Astrocyte (in vitro differentiated cells and primary cell): ENCODE measurements at regions not wholly inside any gene's neighbourhood (a gene's known extent, or its start where the extent isn't known, plus 50 kb on each side); places are given as distances from the start of the nearest gene placed in this dataset.
"Not testable (repeated sequence)": the region's sequence is repeated elsewhere in the genome, so short reads cannot be mapped to it uniquely, and the experiment has no call there.

Experiments used
- DNase-seq: peaks from one replicate; pipeline ENCODE4 v3.0.0-alpha.2; 2010; ENCODE audit warnings: low read depth
- FAIRE-seq: peaks from 2 replicates; lab custom pipeline; 2011; peaks lifted over from hg19 to GRCh38; lab: Jason Lieb, UNC
- H2AFZ ChIP-seq: 2 replicates; pipeline ENCODE4 v1.6.0; 2012; ENCODE audit warnings: low read depth, low read length, inconsistent platforms
- H3K27ac ChIP-seq: 2 replicates; pipeline ENCODE4 v1.5.1; 2011; ENCODE audit warnings: low read depth, low read length, inconsistent platforms
- H3K27me3 ChIP-seq: 2 replicates; pipeline ENCODE4 v1.6.0; 2011; ENCODE audit warnings: low read length, inconsistent platforms; ENCODE audit not compliant: insufficient read depth
- H3K36me3 ChIP-seq: 2 replicates; pipeline ENCODE4 v1.5.1; 2011; ENCODE audit warnings: low read length, inconsistent platforms; ENCODE audit not compliant: insufficient read depth
- H3K4me1 ChIP-seq: 2 replicates; pipeline ENCODE4 v1.5.1; 2011; ENCODE audit warnings: low read length, inconsistent platforms; ENCODE audit not compliant: insufficient read depth
- H3K4me2 ChIP-seq: 2 replicates; pipeline ENCODE4 v1.6.0; 2012; ENCODE audit warnings: low read length, inconsistent platforms
- H3K4me3 ChIP-seq: 2 replicates; pipeline ENCODE4 v1.5.1; 2011; ENCODE audit warnings: low read depth, mild to moderate bottlenecking, low read length, inconsistent platforms; ENCODE audit not compliant: insufficient read depth
- H3K79me2 ChIP-seq: 2 replicates; pipeline ENCODE4 v1.6.0; 2012; ENCODE audit warnings: mild to moderate bottlenecking, low read length, inconsistent platforms; ENCODE audit not compliant: insufficient read depth
- H3K9ac ChIP-seq: 2 replicates; pipeline ENCODE4 v1.6.0; 2012; ENCODE audit warnings: mild to moderate bottlenecking, low read length, inconsistent platforms
- H3K9me3 ChIP-seq: 2 replicates; pipeline ENCODE4 v1.5.1; 2012; ENCODE audit warnings: low read depth, mild to moderate bottlenecking, low read length, inconsistent platforms; ENCODE audit not compliant: insufficient read depth
- H4K20me1 ChIP-seq: 2 replicates; pipeline ENCODE4 v1.6.0; 2012; ENCODE audit warnings: low read length, inconsistent platforms; ENCODE audit not compliant: insufficient read depth
- H3K27ac Mint-ChIP-seq: one replicate; pipeline ENCODE4 v1.8.0; 2021; ENCODE audit warnings: mild to moderate bottlenecking, mixed read lengths; ENCODE audit not compliant: unreplicated experiment
- H3K27me3 Mint-ChIP-seq: one replicate; pipeline ENCODE4 v1.8.0; 2021; ENCODE audit warnings: low read depth, mixed read lengths; ENCODE audit not compliant: unreplicated experiment
- H3K36me3 Mint-ChIP-seq: one replicate; pipeline ENCODE4 v1.8.0; 2021; ENCODE audit warnings: low read depth, mixed read lengths; ENCODE audit not compliant: unreplicated experiment
- H3K4me1 Mint-ChIP-seq: one replicate; pipeline ENCODE4 v1.8.0; 2021; ENCODE audit warnings: low read depth, mixed read lengths; ENCODE audit not compliant: unreplicated experiment
- H3K4me3 Mint-ChIP-seq: one replicate; pipeline ENCODE4 v1.8.0; 2021; ENCODE audit warnings: mild to moderate bottlenecking, moderate library complexity, mixed read lengths; ENCODE audit not compliant: unreplicated experiment
- H3K9me3 Mint-ChIP-seq: one replicate; pipeline ENCODE4 v1.8.0; 2021; ENCODE audit warnings: mild to moderate bottlenecking, mixed read lengths; ENCODE audit not compliant: unreplicated experiment
- CTCF ChIP-seq: IDR thresholded peaks from 2 replicates; pipeline ENCODE4 v1.5.1; 2011; ENCODE audit warnings: low read depth, mild to moderate bottlenecking, inconsistent platforms, low read length, moderate library complexity; ENCODE audit not compliant: insufficient read depth
- EZH2 ChIP-seq: IDR thresholded peaks from 2 replicates; pipeline ENCODE4 v1.6.1; 2012; ENCODE audit warnings: mild to moderate bottlenecking, low read length, inconsistent platforms; ENCODE audit not compliant: insufficient read depth

- no peak overlapping the region for H3K4me3 ChIP-seq
- H2AFZ ChIP-seq, result no peak overlapping the region
- no peak for TF ChIP-seq EZH2
- TF ChIP-seq CTCF, result no peak
- H3K36me3 Mint-ChIP-seq, result peaks cover 2% of the 10 kb centered on the region
- no peaks in the 10 kb centered on the region for H3K36me3 ChIP-seq
- no peaks in the 10 kb centered on the region for H3K79me2 ChIP-seq
- no peak for FAIRE-seq
- H3K9ac ChIP-seq, result no peak overlapping the region
- no peaks in the 10 kb centered on the region for H3K27me3 Mint-ChIP-seq
- H3K27ac Mint-ChIP-seq, result no peak overlapping the region
- no peaks in the 10 kb centered on the region for H3K9me3 ChIP-seq
- H4K20me1 ChIP-seq, result no peaks in the 10 kb centered on the region
- H3K27ac ChIP-seq, result no peak overlapping the region
- no peaks in the 10 kb centered on the region for H3K4me1 ChIP-seq
- H3K4me2 ChIP-seq, result no peak overlapping the region
- no peaks in the 10 kb centered on the region for H3K9me3 Mint-ChIP-seq
- DNase-seq, result no peak
- H3K4me3 Mint-ChIP-seq, result no peak overlapping the region
- no peaks in the 10 kb centered on the region for H3K4me1 Mint-ChIP-seq
- H3K27me3 ChIP-seq, result no peaks in the 10 kb centered on the region
These were observed 1184.9 kb upstream of the CDH2 start for GRCh38 chr18:29361843-29362242.

GRCh38 chr18:29360659-29361058 lies 1183.7 kb upstream of the CDH2 start:
- not testable (repeated sequence) for H4K20me1 ChIP-seq, H3K27ac ChIP-seq, H3K36me3 ChIP-seq, H3K79me2 ChIP-seq, H3K27ac Mint-ChIP-seq, FAIRE-seq, H3K9me3 Mint-ChIP-seq, H3K27me3 Mint-ChIP-seq, H3K9me3 ChIP-seq, DNase-seq, H3K4me2 ChIP-seq, H3K4me3 ChIP-seq, H3K36me3 Mint-ChIP-seq, H3K4me1 ChIP-seq, H3K4me3 Mint-ChIP-seq, H3K27me3 ChIP-seq, H2AFZ ChIP-seq, H3K4me1 Mint-ChIP-seq, H3K9ac ChIP-seq

GRCh38 chr18:29359222-29359621 lies 1182.3 kb upstream of the CDH2 start:
- H3K27ac Mint-ChIP-seq, H2AFZ ChIP-seq, DNase-seq, H3K27me3 ChIP-seq, H3K36me3 ChIP-seq, H3K4me2 ChIP-seq, H3K27me3 Mint-ChIP-seq, H3K9me3 ChIP-seq, H3K27ac ChIP-seq, H3K4me3 ChIP-seq, H3K36me3 Mint-ChIP-seq, H3K4me1 Mint-ChIP-seq, H4K20me1 ChIP-seq, FAIRE-seq, H3K4me1 ChIP-seq, H3K9me3 Mint-ChIP-seq, H3K79me2 ChIP-seq, H3K4me3 Mint-ChIP-seq, H3K9ac ChIP-seq: not testable (repeated sequence)

GRCh38 chr18:29351171-29351570 lies 1174.2 kb upstream of the CDH2 start:
- no peak overlapping the region for H3K4me3 Mint-ChIP-seq
- H3K27ac ChIP-seq, result no peak overlapping the region

More at GRCh38 chr18:29351171-29351570, 1174.2 kb upstream of the CDH2 start:
- Histone ChIP-seq H3K79me2 (no peaks in the 10 kb centered on the region), H3K9ac (no peak overlapping the region), H2AFZ (no peak overlapping the region), H3K4me3 (no peak overlapping the region), H3K36me3 (no peaks in the 10 kb centered on the region), H3K27me3 (no peaks in the 10 kb centered on the region), H4K20me1 (no peaks in the 10 kb centered on the region), H3K4me1 (no peaks in the 10 kb centered on the region), H3K9me3 (no peaks in the 10 kb centered on the region), H3K4me2 (no peak overlapping the region)
- FAIRE-seq (no peak), DNase-seq (no peak)
- no peak overlapping the region for H3K27ac Mint-ChIP-seq
- no peak for TF ChIP-seq EZH2
- TF ChIP-seq CTCF, result no peak
- no peaks in the 10 kb centered on the region for H3K9me3 Mint-ChIP-seq
- no peaks in the 10 kb centered on the region for H3K36me3 Mint-ChIP-seq
- no peaks in the 10 kb centered on the region for H3K27me3 Mint-ChIP-seq
- no peaks in the 10 kb centered on the region for H3K4me1 Mint-ChIP-seq
